ENCODE measurements at regions not wholly inside any gene's neighbourhood (a gene's known extent, or its start where the extent isn't known, plus 50 kb on each side); places are given as distances from the start of the nearest gene placed in this dataset.

- TF ChIP-seq EZH2phosphoT487 (IDR thresholded peaks at IDR 0.05; ENCODE audit: insufficient read depth, low read depth), result no peak
- no peak for TF ChIP-seq EZH2 (IDR thresholded peaks at IDR 0.05; ENCODE audit: insufficient read depth, poor library complexity, severe bottlenecking)
These were observed 83.7 kb upstream of the GNG12 start for GRCh38 chr1:67917006-67917405.
